ENCODE measurements at regions not wholly inside any gene's neighbourhood (a gene's known extent, or its start where the extent isn't known, plus 50 kb on each side); places are given as distances from the start of the nearest gene placed in this dataset.

GRCh38 chr21:16536140-16536539, 806.4 kb downstream of the USP25 start:
- ChIA-PET POLR2A (no interaction called here), CTCF (no interaction called here)
- intact Hi-C loops (cut with micrococcal nuclease): no loop called here
- no peaks in the 10 kb centered on the region for H3K36me3 Mint-ChIP-seq
- H3K4me3 Mint-ChIP-seq: no peak overlapping the region
- DNase-seq: no peak
- no peaks in the 10 kb centered on the region for H3K27me3 Mint-ChIP-seq
- H3K9me3 Mint-ChIP-seq: peaks cover 9% of the 10 kb centered on the region
- no peaks in the 10 kb centered on the region for H3K4me1 Mint-ChIP-seq (ENCODE audit: low read depth)
- H3K27ac Mint-ChIP-seq: no peak overlapping the region

GRCh38 chr21:16536643-16537434, 807.1 kb downstream of the USP25 start:
- POLR2A ChIA-PET: no interaction called here
- Mint-ChIP-seq H3K4me1 (ENCODE audit: low read depth) (no peaks in the 10 kb centered on the region), H3K27me3 (no peaks in the 10 kb centered on the region), H3K4me3 (no peak overlapping the region), H3K9me3 (peaks cover 3% of the 10 kb centered on the region), H3K36me3 (no peaks in the 10 kb centered on the region), H3K27ac (no peak overlapping the region)
- no peak for DNase-seq
- CTCF ChIA-PET: no interaction called here
- intact Hi-C loops (cut with micrococcal nuclease): no loop called here

DNA sequence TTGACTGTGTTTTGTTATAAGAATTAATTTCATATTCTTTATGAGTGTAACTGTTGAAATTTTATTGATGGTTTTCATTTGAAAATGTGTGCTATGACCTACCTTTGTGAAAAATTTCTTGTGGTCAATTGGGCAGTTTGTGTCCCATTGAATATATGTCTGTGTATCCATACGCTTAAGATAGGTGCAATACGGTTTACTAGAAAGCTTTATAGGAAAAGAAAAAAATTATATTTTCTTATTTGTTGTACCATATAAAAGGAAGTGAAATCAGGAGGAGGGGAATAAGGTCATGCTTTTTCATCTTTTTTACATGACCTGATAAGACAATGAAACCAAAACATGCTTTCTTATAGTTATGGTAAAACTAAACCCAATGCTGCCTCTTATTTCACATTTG, 807.7 kb downstream of the USP25 start:
- Mint-ChIP-seq H3K27me3 (no peaks in the 10 kb centered on the region), H3K27ac (no peak overlapping the region), H3K4me1 (ENCODE audit: low read depth) (no peaks in the 10 kb centered on the region), H3K36me3 (no peaks in the 10 kb centered on the region), H3K4me3 (no peak overlapping the region), H3K9me3 (peaks cover 3% of the 10 kb centered on the region)
- ChIA-PET CTCF (no interaction called here), POLR2A (no interaction called here)
- no peak for DNase-seq
- intact Hi-C loops (cut with micrococcal nuclease): no loop called here

DNA sequence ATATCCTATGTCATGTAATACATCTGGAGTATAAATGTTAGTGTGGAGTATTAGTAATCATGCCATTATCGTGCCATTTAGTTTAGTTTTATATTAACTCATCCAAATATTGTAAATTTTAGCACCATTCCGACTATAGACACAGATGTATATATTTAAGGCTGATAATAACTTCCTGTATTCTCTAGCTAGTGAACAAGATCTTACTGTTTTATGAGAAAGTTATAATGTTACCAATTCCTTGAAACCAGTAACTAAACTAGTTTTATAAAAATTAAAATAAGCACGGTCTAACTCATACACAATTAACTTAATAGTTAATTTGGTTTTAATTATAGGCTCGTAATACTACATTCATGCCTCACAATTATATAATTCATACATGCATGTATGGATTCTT, 808.6 kb downstream of the USP25 start:
- no peak overlapping the region for H3K4me3 Mint-ChIP-seq
- CTCF ChIA-PET: no interaction called here
- no peak overlapping the region for H3K27ac Mint-ChIP-seq
- no peaks in the 10 kb centered on the region for H3K4me1 Mint-ChIP-seq (ENCODE audit: low read depth)
- DNase-seq: no peak
- no peaks in the 10 kb centered on the region for H3K36me3 Mint-ChIP-seq
- intact Hi-C loops (cut with micrococcal nuclease): no loop called here
- no peaks in the 10 kb centered on the region for H3K9me3 Mint-ChIP-seq
- POLR2A ChIA-PET: no interaction called here
- H3K27me3 Mint-ChIP-seq: no peaks in the 10 kb centered on the region

GRCh38 chr21:16538936-16539440, 809.2 kb downstream of the USP25 start:
- ChIA-PET POLR2A (no interaction called here), CTCF (no interaction called here)
- H3K4me3 Mint-ChIP-seq: no peak overlapping the region
- DNase-seq: no peak
- H3K27me3 Mint-ChIP-seq: no peaks in the 10 kb centered on the region
- no peak overlapping the region for H3K27ac Mint-ChIP-seq
- H3K9me3 Mint-ChIP-seq: no peaks in the 10 kb centered on the region
- no peaks in the 10 kb centered on the region for H3K4me1 Mint-ChIP-seq (ENCODE audit: low read depth)
- intact Hi-C loops (cut with micrococcal nuclease): no loop called here
- no peaks in the 10 kb centered on the region for H3K36me3 Mint-ChIP-seq

DNA sequence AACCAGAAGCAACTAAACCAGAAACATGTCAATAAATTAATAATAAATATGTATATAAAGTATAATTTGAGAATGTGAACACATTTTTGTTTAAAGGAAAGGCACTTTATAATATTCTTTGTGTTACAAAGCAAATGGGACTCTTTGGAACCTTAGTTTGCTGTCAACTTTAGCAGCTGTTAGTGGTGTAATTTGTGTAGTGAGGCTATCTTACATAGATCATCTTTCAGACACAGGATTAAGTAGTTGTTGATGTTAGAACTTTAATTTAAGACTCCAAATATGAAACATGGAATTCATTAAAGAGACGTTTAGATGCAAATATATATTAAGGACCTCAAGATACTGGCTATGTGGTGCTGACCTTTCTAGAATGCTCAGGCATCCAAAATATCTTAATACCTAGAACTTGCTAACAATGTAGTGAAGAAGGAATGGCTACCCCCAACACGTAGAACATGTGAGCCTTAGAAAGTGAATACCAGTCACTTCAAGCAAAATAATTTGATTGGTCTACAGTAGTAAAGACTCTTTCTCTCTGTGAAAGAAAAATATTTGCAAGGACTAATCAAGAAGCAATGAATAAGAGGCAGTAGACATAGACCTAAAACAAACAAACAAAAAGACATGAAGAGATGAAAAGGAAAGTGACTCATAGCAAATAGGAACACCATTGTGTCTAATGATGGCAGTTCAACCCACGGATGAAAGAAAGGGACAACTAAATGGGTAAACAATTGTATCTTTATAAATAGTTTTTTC, 811.4 kb downstream of the USP25 start:
- no peaks in the 10 kb centered on the region for H3K36me3 Mint-ChIP-seq
- H3K27me3 Mint-ChIP-seq: no peaks in the 10 kb centered on the region
- H3K4me1 Mint-ChIP-seq (ENCODE audit: low read depth): no peaks in the 10 kb centered on the region
- no peak for DNase-seq
- CTCF ChIA-PET: no interaction called here
- no peaks in the 10 kb centered on the region for H3K9me3 Mint-ChIP-seq
- no peak overlapping the region for H3K4me3 Mint-ChIP-seq
- POLR2A ChIA-PET: no interaction called here
- intact Hi-C loops (cut with micrococcal nuclease): no loop called here
- H3K27ac Mint-ChIP-seq: no peak overlapping the region

DNA sequence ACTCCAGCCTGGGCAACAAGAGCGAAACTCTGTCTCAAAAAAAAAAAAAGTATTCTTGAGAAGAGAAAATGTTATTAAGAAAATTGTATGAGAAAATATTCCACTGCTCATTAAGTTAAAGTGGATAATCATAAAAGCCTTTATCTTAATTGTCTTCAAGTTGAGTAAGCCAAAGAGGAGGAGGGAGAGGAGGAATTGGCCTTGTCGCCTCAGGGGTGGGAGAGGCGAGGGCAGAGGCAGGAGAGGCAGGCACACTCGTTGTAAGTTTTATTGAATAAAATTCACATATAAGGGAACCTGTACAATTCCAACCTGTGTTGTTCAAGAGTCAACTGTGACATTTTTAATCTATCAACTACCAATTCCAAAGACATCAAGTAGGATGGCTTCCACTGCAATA, 820.3 kb downstream of the USP25 start:
- H3K36me3 Mint-ChIP-seq: no peaks in the 10 kb centered on the region
- no peak overlapping the region for H3K27ac Mint-ChIP-seq
- H3K4me1 Mint-ChIP-seq (ENCODE audit: low read depth): no peaks in the 10 kb centered on the region
- CTCF ChIA-PET: no interaction called here
- intact Hi-C loops (cut with micrococcal nuclease): no loop called here
- H3K27me3 Mint-ChIP-seq: no peaks in the 10 kb centered on the region
- no peak overlapping the region for H3K4me3 Mint-ChIP-seq
- H3K9me3 Mint-ChIP-seq: peaks cover 10% of the 10 kb centered on the region
- POLR2A ChIA-PET: no interaction called here
- DNase-seq: no peak

DNA sequence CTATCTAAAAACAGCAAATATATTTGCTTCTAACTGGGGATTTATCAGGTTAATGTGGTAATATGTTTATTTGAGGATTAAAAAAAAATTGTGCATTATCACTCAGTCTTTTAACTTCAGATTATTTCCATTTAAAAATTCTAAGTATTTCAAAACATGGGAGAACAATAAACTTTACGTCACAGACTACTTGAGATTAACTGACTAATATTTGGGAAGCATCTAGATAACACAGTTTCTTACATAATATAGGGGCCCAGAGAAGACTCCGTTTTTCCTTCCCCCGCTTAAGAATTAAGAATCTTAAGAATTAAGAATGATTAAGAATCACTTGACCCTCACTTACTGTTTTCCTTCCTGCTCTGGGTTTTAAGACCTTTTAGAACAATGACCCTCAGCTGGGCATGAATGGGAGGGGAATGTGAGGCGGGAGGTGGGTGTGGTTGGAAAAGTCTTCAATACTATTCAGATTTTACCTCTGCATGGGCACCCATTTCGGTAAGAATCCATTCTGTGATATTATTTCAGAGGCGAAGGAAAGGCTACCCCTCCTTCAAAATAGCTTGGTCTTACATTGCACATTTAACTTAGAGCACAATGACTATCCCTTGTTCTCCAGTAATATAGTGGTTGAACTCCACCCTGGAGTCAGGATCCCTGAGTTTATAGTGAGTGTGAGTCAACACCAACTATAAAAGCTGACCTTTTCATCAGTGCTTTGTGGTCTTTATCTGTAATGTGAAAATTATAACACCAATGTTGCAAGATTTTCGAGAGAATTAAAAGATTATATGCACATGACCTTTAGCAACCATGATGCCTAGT, 821.3 kb downstream of the USP25 start:
- Mint-ChIP-seq H3K4me1 (ENCODE audit: low read depth) (no peaks in the 10 kb centered on the region), H3K27ac (no peak overlapping the region), H3K27me3 (no peaks in the 10 kb centered on the region), H3K36me3 (no peaks in the 10 kb centered on the region), H3K4me3 (no peak overlapping the region), H3K9me3 (peaks cover 10% of the 10 kb centered on the region)
- ChIA-PET CTCF (no interaction called here), POLR2A (no interaction called here)
- intact Hi-C loops (cut with micrococcal nuclease): no loop called here
- no peak for DNase-seq

DNA sequence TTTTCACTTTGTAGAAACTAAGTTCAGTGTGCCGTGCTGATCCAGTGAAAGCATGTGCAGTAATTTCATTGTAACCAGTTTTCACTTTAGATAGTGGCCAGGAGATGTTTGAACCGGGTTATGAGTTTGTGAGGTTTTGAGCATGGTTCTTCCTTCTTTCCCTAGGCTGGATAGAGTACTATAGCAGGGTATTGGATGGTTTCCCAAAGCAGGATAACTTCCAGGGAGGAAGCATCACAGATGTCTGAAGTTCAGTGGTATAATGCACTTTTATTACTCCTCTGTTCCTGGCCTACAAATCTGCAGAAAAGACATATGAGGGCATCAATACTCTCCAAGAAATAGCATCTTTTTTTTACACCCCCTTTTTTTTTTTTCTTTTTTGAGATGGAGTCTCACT, 823.1 kb downstream of the USP25 start:
- no peaks in the 10 kb centered on the region for H3K36me3 Mint-ChIP-seq
- peaks cover 10% of the 10 kb centered on the region for H3K9me3 Mint-ChIP-seq
- no peak overlapping the region for H3K27ac Mint-ChIP-seq
- H3K4me3 Mint-ChIP-seq: no peak overlapping the region
- CTCF ChIA-PET: no interaction called here
- POLR2A ChIA-PET: no interaction called here
- no peaks in the 10 kb centered on the region for H3K4me1 Mint-ChIP-seq (ENCODE audit: low read depth)
- H3K27me3 Mint-ChIP-seq: no peaks in the 10 kb centered on the region
- intact Hi-C loops (cut with micrococcal nuclease): no loop called here
- no peak for DNase-seq

GRCh38 chr21:16554503-16554902, 824.7 kb downstream of the USP25 start:
- ChIA-PET POLR2A (no interaction called here), CTCF (no interaction called here)
- Mint-ChIP-seq H3K4me1 (ENCODE audit: low read depth) (no peaks in the 10 kb centered on the region), H3K9me3 (peaks cover 10% of the 10 kb centered on the region), H3K27me3 (no peaks in the 10 kb centered on the region), H3K36me3 (no peaks in the 10 kb centered on the region), H3K27ac (no peak overlapping the region), H3K4me3 (no peak overlapping the region)
- no peak for DNase-seq
- intact Hi-C loops (cut with micrococcal nuclease): no loop called here

DNA sequence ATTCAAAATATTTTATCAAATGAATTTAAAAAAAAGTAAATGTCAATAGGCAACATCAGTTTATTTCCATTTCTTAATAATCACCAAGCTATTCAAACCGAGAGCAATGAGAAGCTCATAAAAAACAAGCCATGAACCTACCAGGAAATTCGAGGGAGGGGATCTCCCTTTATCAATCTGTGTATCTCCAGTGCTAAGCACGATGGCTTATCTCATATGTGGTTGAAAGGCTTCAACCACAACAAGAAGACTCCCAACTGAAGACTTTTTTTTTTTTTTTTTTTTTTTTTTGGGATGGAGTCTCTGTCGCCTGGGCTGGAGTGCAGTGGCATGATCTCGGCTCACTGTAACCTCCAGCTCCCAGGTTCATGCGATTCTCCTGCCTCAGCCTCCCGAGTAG, 833.3 kb downstream of the USP25 start:
- intact Hi-C loops (cut with micrococcal nuclease): no loop called here
- no peak for DNase-seq
- Mint-ChIP-seq H3K9me3 (no peaks in the 10 kb centered on the region), H3K27me3 (no peaks in the 10 kb centered on the region), H3K27ac (no peak overlapping the region), H3K4me3 (no peak overlapping the region), H3K4me1 (ENCODE audit: low read depth) (no peaks in the 10 kb centered on the region), H3K36me3 (no peaks in the 10 kb centered on the region)
- POLR2A ChIA-PET: no interaction called here
- CTCF ChIA-PET: no interaction called here

DNA sequence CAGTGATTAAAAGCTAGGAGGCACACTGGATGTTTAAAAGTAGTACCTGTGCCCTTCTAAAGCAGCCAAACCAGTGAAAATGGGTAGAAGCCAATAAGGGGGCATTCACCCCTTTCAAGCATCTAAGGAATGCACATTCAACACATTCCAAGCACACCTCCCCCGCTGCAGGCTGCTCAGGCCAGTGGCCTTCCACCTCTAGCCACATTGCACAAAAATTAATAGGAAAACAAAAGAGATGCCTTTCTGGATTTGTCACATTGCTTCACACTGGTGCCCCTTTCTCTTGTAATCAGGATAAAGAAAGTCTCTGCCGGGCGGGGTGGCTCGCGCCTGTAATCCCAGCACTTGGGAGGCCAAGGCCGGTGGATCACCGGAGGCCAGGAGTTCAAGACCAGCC, 834.0 kb downstream of the USP25 start:
- Mint-ChIP-seq H3K27ac (no peak overlapping the region), H3K36me3 (no peaks in the 10 kb centered on the region), H3K9me3 (no peaks in the 10 kb centered on the region), H3K4me1 (ENCODE audit: low read depth) (no peaks in the 10 kb centered on the region), H3K4me3 (no peak overlapping the region), H3K27me3 (no peaks in the 10 kb centered on the region)
- DNase-seq: no peak
- intact Hi-C loops (cut with micrococcal nuclease): no loop called here
- ChIA-PET CTCF (no interaction called here), POLR2A (no interaction called here)

Data from activated CD4-positive, alpha-beta memory T cell treated with anti-CD3 and anti-CD28 coated beads for 36 hours (primary cell).